ENCODE measurements at regions not wholly inside any gene's neighbourhood (a gene's known extent, or its start where the extent isn't known, plus 50 kb on each side); places are given as distances from the start of the nearest gene placed in this dataset.

GRCh38 chr6:134523051-134523450, 205.1 kb upstream of the SGK1 start:
- Histone ChIP-seq H3K4me1 (peaks cover 0 to 4% (median 0%) of the 10 kb centered on the region in 4 donors), H3K4me3 (no peak overlapping the region), H3K36me3 (no peaks in the 10 kb centered on the region), H3K27me3 (no peaks in the 10 kb centered on the region), H3K9me3 (no peaks in the 10 kb centered on the region), H3K27ac (no peak overlapping the region)
- no peak for TF ChIP-seq POLR2A (IDR thresholded peaks at IDR 0.05)
- TF ChIP-seq, protein P1, sequence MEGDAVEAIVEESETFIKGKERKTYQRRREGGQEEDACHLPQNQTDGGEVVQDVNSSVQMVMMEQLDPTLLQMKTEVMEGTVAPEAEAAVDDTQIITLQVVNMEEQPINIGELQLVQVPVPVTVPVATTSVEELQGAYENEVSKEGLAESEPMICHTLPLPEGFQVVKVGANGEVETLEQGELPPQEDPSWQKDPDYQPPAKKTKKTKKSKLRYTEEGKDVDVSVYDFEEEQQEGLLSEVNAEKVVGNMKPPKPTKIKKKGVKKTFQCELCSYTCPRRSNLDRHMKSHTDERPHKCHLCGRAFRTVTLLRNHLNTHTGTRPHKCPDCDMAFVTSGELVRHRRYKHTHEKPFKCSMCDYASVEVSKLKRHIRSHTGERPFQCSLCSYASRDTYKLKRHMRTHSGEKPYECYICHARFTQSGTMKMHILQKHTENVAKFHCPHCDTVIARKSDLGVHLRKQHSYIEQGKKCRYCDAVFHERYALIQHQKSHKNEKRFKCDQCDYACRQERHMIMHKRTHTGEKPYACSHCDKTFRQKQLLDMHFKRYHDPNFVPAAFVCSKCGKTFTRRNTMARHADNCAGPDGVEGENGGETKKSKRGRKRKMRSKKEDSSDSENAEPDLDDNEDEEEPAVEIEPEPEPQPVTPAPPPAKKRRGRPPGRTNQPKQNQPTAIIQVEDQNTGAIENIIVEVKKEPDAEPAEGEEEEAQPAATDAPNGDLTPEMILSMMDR (IDR thresholded peaks at IDR 0.05): no peak
- DNase-seq: no peak

GRCh38 chr6:134521116-134521501, 203.2 kb upstream of the SGK1 start:
- Histone ChIP-seq H3K27me3 (no peaks in the 10 kb centered on the region), H3K36me3 (no peaks in the 10 kb centered on the region), H3K4me3 (no peak overlapping the region), H3K4me1 (peaks cover 0 to 8% (median 0%) of the 10 kb centered on the region in 4 donors), H3K9me3 (no peaks in the 10 kb centered on the region), H3K27ac (no peak overlapping the region)
- TF ChIP-seq, protein P1 (IDR thresholded peaks at IDR 0.05): no peak
- TF ChIP-seq POLR2A (IDR thresholded peaks at IDR 0.05): no peak
- no peak for DNase-seq

- Histone ChIP-seq H3K27ac (no peak overlapping the region), H3K27me3 (no peaks in the 10 kb centered on the region), H3K4me1 (peaks cover 0 to 8% (median 0%) of the 10 kb centered on the region in 4 donors), H3K9me3 (no peaks in the 10 kb centered on the region), H3K4me3 (no peak overlapping the region), H3K36me3 (no peaks in the 10 kb centered on the region)
- no peak for TF ChIP-seq POLR2A (IDR thresholded peaks at IDR 0.05)
- TF ChIP-seq, protein P1 (IDR thresholded peaks at IDR 0.05): no peak
- no peak for DNase-seq
Observed at GRCh38 chr6:134520181-134521115, 202.5 kb upstream of the SGK1 start.

DNA sequence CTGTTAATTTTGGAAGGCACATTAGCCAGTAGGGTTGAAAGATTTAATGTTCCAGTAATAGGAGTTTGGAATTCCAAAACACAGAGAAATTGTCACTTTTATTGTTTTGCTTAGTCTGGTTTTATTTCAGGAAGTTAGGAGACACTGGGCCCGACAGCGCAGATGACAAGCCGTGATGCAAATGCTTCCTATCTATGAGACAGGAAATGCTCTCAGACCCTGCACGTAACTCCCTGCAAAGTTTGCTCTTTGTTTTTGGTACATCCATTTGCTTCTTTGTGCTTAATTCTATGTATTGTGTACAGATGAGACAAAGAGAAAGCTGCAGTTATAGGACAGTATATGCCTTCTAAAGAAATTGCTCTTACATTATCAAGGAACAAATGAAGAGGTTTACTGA, 201.6 kb upstream of the SGK1 start:
- H3K27me3 ChIP-seq: no peaks in the 10 kb centered on the region
- H3K4me1 ChIP-seq: peaks cover 0 to 8% (median 0%) of the 10 kb centered on the region in 4 donors
- no peaks in the 10 kb centered on the region for H3K36me3 ChIP-seq
- no peaks in the 10 kb centered on the region for H3K9me3 ChIP-seq
- no peak overlapping the region for H3K27ac ChIP-seq
- TF ChIP-seq POLR2A (IDR thresholded peaks at IDR 0.05): no peak
- TF ChIP-seq, protein P1 (IDR thresholded peaks at IDR 0.05): no peak
- peak in 2 of 3 donors; percentile 51 to 71 for DNase-seq
- H3K4me3 ChIP-seq: no peak overlapping the region

DNA sequence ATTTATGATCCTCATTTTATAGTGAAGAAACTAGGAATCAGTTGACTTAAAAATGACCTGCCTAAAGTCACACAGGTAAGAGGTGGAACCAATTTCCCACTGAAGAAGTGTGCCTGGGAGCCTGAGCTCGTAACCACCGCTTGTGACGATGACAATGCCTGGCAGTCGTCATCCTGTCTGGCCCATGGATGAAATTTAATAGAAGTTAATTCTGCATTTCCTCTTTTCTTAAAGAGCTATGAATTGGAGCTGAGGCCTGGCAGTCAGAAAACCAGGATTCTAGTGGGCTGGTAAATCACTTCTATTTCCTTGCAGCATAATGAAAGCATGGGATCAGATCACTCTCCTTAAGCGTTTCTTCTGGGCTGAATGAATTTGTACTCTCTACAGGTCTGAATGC, 200.0 kb upstream of the SGK1 start:
- TF ChIP-seq POLR2A (IDR thresholded peaks at IDR 0.05): no peak
- TF ChIP-seq, protein P1 (IDR thresholded peaks at IDR 0.05): no peak
- Histone ChIP-seq H3K9me3 (no peaks in the 10 kb centered on the region), H3K27ac (peak overlapping the region in 1 of 4 donors; percentile 58), H3K4me3 (no peak overlapping the region), H3K27me3 (no peaks in the 10 kb centered on the region), H3K36me3 (no peaks in the 10 kb centered on the region), H3K4me1 (peaks cover 0 to 8% (median 0%) of the 10 kb centered on the region in 4 donors)
- no peak for DNase-seq

All from Peyer's patch (tissue), 4 donors.